PFSK-1 (cell line): ENCODE measurements at regions not wholly inside any gene's neighbourhood (a gene's known extent, or its start where the extent isn't known, plus 50 kb on each side); places are given as distances from the start of the nearest gene placed in this dataset.

Experiments used
- POLR2AphosphoS5 ChIP-seq: IDR thresholded peaks from 2 replicates; pipeline ENCODE4 v1.6.1; 2012; ENCODE audit warnings: low read depth, mild to moderate bottlenecking, control low read depth, low read length, moderate library complexity
- SIN3A ChIP-seq: IDR thresholded peaks from 2 replicates; pipeline ENCODE4 v1.6.1; 2012; ENCODE audit warnings: mild to moderate bottlenecking, low read length, moderate library complexity, borderline replicate concordance; ENCODE audit not compliant: insufficient read depth
- TAF1 ChIP-seq: IDR thresholded peaks from 2 replicates; pipeline ENCODE4 v1.6.1; 2012; ENCODE audit warnings: low read length, control low read depth, borderline replicate concordance; ENCODE audit not compliant: insufficient read depth

DNA sequence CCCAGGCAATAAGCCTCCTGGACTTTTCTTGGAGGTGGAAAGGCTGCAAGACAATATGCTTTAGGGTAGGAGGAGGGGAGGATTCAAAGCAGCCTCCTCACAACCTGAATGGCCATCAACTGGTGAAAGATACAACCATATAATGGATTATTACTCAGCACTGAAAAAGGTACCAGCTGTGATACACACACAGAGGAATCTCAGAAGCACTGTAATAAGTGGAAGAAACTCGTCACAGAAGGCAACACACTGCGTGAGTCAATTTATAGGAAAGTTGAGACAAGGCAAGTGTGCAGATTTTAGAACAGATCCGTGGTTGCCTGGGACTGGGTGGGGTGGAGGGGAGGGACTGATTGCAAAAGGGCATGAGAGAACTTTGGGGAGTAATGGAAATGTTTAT, 64.9 kb upstream of the ZBTB40 start:
- no peak for TF ChIP-seq SIN3A
- no peak for TF ChIP-seq POLR2AphosphoS5
- no peak for TF ChIP-seq TAF1
